Sigmoid colon (tissue), 4 donors: ENCODE measurements at regions not wholly inside any gene's neighbourhood (a gene's known extent, or its start where the extent isn't known, plus 50 kb on each side); places are given as distances from the start of the nearest gene placed in this dataset.

Experiments
- EP300 ChIP-seq, 4 donors: sonication (generic); formaldehyde crosslinking; IDR thresholded peaks; one replicate each; pipeline ENCODE4 v1.6.1; 2017; ENCODE audit warnings: antibody characterized with exemption in 4 of 4
- POLR2A ChIP-seq, 2 donors: fragments of 450-650 bp; IDR thresholded peaks; one replicate each; pipeline ENCODE4 v1.6.1; 2016; ENCODE audit warnings: antibody characterized with exemption in 2 of 2, mild to moderate bottlenecking in 2 of 2, moderate library complexity in 2 of 2
- TF ChIP-seq, protein P1 (sequence below), 4 experiments: fragments of 450-650 bp in 3 of 4; fragments of 200-600 bp in 1 of 4; IDR thresholded peaks; one replicate each; pipeline ENCODE4 v1.5.1; 2016 to 2019; ENCODE audit warnings: antibody characterized with exemption in 4 of 4, mild to moderate bottlenecking in 3 of 4, moderate library complexity in 2 of 4

DNA sequence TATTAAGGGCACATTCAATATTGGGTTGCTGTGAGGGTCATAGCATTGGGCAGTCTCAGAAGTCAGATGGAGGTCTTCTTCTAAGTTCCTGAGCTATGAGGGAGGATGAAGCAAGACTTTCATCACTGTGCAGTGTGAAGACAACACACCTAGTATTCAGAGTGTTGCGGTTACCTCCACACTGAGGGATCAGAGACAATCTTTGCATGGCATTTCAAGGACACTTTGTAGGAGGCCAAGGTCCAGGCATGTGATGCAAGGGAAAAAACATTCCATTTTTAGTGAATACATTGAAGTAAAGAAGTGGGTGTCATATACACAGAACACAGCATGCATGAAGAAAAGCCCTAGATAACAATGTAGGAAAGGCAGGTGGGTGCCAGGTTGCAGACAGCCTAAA lies 481.2 kb upstream of the DIPK2B start:
- TF ChIP-seq, protein P1, sequence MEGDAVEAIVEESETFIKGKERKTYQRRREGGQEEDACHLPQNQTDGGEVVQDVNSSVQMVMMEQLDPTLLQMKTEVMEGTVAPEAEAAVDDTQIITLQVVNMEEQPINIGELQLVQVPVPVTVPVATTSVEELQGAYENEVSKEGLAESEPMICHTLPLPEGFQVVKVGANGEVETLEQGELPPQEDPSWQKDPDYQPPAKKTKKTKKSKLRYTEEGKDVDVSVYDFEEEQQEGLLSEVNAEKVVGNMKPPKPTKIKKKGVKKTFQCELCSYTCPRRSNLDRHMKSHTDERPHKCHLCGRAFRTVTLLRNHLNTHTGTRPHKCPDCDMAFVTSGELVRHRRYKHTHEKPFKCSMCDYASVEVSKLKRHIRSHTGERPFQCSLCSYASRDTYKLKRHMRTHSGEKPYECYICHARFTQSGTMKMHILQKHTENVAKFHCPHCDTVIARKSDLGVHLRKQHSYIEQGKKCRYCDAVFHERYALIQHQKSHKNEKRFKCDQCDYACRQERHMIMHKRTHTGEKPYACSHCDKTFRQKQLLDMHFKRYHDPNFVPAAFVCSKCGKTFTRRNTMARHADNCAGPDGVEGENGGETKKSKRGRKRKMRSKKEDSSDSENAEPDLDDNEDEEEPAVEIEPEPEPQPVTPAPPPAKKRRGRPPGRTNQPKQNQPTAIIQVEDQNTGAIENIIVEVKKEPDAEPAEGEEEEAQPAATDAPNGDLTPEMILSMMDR (IDR thresholded peaks at IDR 0.05), result no peak
- TF ChIP-seq POLR2A (IDR thresholded peaks at IDR 0.05) (no peak), EP300 (IDR thresholded peaks at IDR 0.05) (no peak)
